ENCODE measurements at regions not wholly inside any gene's neighbourhood (a gene's known extent, or its start where the extent isn't known, plus 50 kb on each side); places are given as distances from the start of the nearest gene placed in this dataset.

GRCh38 chr2:12877761-12878160 is 161.0 kb downstream of the TRIB2 start:
- no peak overlapping the region for H2AFZ ChIP-seq (ENCODE audit: low read depth, low read length, severe bottlenecking)
- no peak overlapping the region for H3K27ac ChIP-seq (ENCODE audit: low read depth, low read length)
- H3K27me3 ChIP-seq (ENCODE audit: low read length), result no peaks in the 10 kb centered on the region
- H3K9ac ChIP-seq (ENCODE audit: low read length), result no peak overlapping the region
- no peaks in the 10 kb centered on the region for H3K79me2 ChIP-seq (ENCODE audit: insufficient read depth, low read length)
- no peak overlapping the region for H3K4me3 ChIP-seq (ENCODE audit: insufficient read depth, low read length, poor library complexity, severe bottlenecking)
- no peak for TF ChIP-seq EZH2phosphoT487 (conservative IDR thresholded peaks at IDR 0.05; ENCODE audit: low read length)
- TF ChIP-seq, protein P1, sequence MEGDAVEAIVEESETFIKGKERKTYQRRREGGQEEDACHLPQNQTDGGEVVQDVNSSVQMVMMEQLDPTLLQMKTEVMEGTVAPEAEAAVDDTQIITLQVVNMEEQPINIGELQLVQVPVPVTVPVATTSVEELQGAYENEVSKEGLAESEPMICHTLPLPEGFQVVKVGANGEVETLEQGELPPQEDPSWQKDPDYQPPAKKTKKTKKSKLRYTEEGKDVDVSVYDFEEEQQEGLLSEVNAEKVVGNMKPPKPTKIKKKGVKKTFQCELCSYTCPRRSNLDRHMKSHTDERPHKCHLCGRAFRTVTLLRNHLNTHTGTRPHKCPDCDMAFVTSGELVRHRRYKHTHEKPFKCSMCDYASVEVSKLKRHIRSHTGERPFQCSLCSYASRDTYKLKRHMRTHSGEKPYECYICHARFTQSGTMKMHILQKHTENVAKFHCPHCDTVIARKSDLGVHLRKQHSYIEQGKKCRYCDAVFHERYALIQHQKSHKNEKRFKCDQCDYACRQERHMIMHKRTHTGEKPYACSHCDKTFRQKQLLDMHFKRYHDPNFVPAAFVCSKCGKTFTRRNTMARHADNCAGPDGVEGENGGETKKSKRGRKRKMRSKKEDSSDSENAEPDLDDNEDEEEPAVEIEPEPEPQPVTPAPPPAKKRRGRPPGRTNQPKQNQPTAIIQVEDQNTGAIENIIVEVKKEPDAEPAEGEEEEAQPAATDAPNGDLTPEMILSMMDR (IDR thresholded peaks at IDR 0.05; ENCODE audit: insufficient read depth, low read length, poor library complexity, severe bottlenecking), result no peak
- H3K9me2 ChIP-seq (replicated peaks; ENCODE audit: insufficient read depth, low read length), result no peaks in the 10 kb centered on the region
- H3F3A ChIP-seq (ENCODE audit: insufficient read depth), result no peaks in the 10 kb centered on the region
- H4K20me1 ChIP-seq (ENCODE audit: low read depth, low read length), result no peaks in the 10 kb centered on the region
- no peaks in the 10 kb centered on the region for H3K36me3 ChIP-seq (ENCODE audit: low read length)
- no peaks in the 10 kb centered on the region for H3K9me3 ChIP-seq (ENCODE audit: insufficient read depth, low read length)
- H3K4me2 ChIP-seq (ENCODE audit: low read depth, low read length, poor library complexity, severe bottlenecking), result no peak overlapping the region

GRCh38 chr2:12879649-12880048 is 162.9 kb downstream of the TRIB2 start:
- H3K27me3 ChIP-seq (ENCODE audit: low read length), result no peaks in the 10 kb centered on the region
- H2AFZ ChIP-seq (ENCODE audit: low read depth, low read length, severe bottlenecking), result no peak overlapping the region
- H4K20me1 ChIP-seq (ENCODE audit: low read depth, low read length), result no peaks in the 10 kb centered on the region
- no peak overlapping the region for H3K4me2 ChIP-seq (ENCODE audit: low read depth, low read length, poor library complexity, severe bottlenecking)
- H3K9me2 ChIP-seq (replicated peaks; ENCODE audit: insufficient read depth, low read length), result no peaks in the 10 kb centered on the region
- H3F3A ChIP-seq (ENCODE audit: insufficient read depth), result no peaks in the 10 kb centered on the region
- no peak for TF ChIP-seq EZH2phosphoT487 (conservative IDR thresholded peaks at IDR 0.05; ENCODE audit: low read length)
- TF ChIP-seq, protein P1 (IDR thresholded peaks at IDR 0.05; ENCODE audit: insufficient read depth, low read length, poor library complexity, severe bottlenecking), result no peak
- H3K79me2 ChIP-seq (ENCODE audit: insufficient read depth, low read length), result no peaks in the 10 kb centered on the region
- H3K4me3 ChIP-seq (ENCODE audit: insufficient read depth, low read length, poor library complexity, severe bottlenecking), result no peak overlapping the region
- no peaks in the 10 kb centered on the region for H3K9me3 ChIP-seq (ENCODE audit: insufficient read depth, low read length)
- H3K27ac ChIP-seq (ENCODE audit: low read depth, low read length), result no peak overlapping the region
- no peak overlapping the region for H3K9ac ChIP-seq (ENCODE audit: low read length)
- H3K36me3 ChIP-seq (ENCODE audit: low read length), result no peaks in the 10 kb centered on the region

GRCh38 chr2:12881952-12882351 is 165.2 kb downstream of the TRIB2 start:
- H3K79me2 ChIP-seq (ENCODE audit: insufficient read depth, low read length), result no peaks in the 10 kb centered on the region
- no peaks in the 10 kb centered on the region for H3K9me3 ChIP-seq (ENCODE audit: insufficient read depth, low read length)
- H3K36me3 ChIP-seq (ENCODE audit: low read length), result no peaks in the 10 kb centered on the region
- no peaks in the 10 kb centered on the region for H4K20me1 ChIP-seq (ENCODE audit: low read depth, low read length)
- no peak for TF ChIP-seq EZH2phosphoT487 (conservative IDR thresholded peaks at IDR 0.05; ENCODE audit: low read length)
- TF ChIP-seq, protein P1 (IDR thresholded peaks at IDR 0.05; ENCODE audit: insufficient read depth, low read length, poor library complexity, severe bottlenecking), result no peak
- H3K27me3 ChIP-seq (ENCODE audit: low read length), result no peaks in the 10 kb centered on the region
- no peaks in the 10 kb centered on the region for H3F3A ChIP-seq (ENCODE audit: insufficient read depth)
- H3K9ac ChIP-seq (ENCODE audit: low read length), result no peak overlapping the region
- no peak overlapping the region for H3K4me3 ChIP-seq (ENCODE audit: insufficient read depth, low read length, poor library complexity, severe bottlenecking)
- H2AFZ ChIP-seq (ENCODE audit: low read depth, low read length, severe bottlenecking), result no peak overlapping the region
- no peak overlapping the region for H3K27ac ChIP-seq (ENCODE audit: low read depth, low read length)
- H3K9me2 ChIP-seq (replicated peaks; ENCODE audit: insufficient read depth, low read length), result no peaks in the 10 kb centered on the region
- no peak overlapping the region for H3K4me2 ChIP-seq (ENCODE audit: low read depth, low read length, poor library complexity, severe bottlenecking)
